ENCODE measurements at regions not wholly inside any gene's neighbourhood (a gene's known extent, or its start where the extent isn't known, plus 50 kb on each side); places are given as distances from the start of the nearest gene placed in this dataset.
"Not testable (repeated sequence)": the region's sequence is repeated elsewhere in the genome, so short reads cannot be mapped to it uniquely, and the experiment has no call there.

DNA sequence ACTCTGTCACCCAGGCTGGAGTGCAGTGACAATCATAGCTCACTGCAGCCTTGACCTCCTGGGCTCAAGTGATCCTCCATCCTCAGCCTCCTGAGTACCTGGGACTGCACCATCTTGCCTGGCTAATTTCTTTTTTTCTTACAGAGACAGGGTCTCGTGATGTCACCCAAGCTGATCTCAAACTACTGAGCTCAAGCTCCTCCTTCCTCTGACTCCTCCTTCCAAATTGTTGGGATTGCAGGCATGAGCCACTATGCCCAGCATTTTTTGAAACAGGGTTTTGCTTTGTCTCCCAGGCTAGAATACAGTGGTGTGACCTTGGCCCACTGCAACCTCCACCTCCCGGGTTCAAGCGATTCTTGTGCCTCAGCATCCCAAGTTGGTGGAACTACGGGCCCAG lies 358.3 kb upstream of the MTNR1B start:
- Mint-ChIP-seq H3K4me3 (no peak overlapping the region), H3K4me1 (no peaks in the 10 kb centered on the region), H3K27me3 (ENCODE audit: low read depth) (no peaks in the 10 kb centered on the region), H3K36me3 (ENCODE audit: insufficient read depth in 1 of 3, low read depth in 3 of 3) (no peaks in the 10 kb centered on the region), H3K27ac (peak overlapping the region in 1 of 3 experiments; percentile 68; a peak in 1 of 7 replicates), H3K9me3 (peaks cover 0 to under 1% of the 10 kb centered on the region in 2 experiments; a peak in 3 of 5 replicates)
- H3K18ac ChIP-seq (ENCODE audit: insufficient read length, low read depth, low read length) = no peak overlapping the region
- no peaks in the 10 kb centered on the region for H3K23me2 ChIP-seq (ENCODE audit: insufficient read length, low read depth, low read length, poor library complexity, severe bottlenecking)
- no peak overlapping the region for H4K8ac ChIP-seq (replicated peaks; ENCODE audit: insufficient read length, low read depth, low read length)
- TF ChIP-seq, protein P1, sequence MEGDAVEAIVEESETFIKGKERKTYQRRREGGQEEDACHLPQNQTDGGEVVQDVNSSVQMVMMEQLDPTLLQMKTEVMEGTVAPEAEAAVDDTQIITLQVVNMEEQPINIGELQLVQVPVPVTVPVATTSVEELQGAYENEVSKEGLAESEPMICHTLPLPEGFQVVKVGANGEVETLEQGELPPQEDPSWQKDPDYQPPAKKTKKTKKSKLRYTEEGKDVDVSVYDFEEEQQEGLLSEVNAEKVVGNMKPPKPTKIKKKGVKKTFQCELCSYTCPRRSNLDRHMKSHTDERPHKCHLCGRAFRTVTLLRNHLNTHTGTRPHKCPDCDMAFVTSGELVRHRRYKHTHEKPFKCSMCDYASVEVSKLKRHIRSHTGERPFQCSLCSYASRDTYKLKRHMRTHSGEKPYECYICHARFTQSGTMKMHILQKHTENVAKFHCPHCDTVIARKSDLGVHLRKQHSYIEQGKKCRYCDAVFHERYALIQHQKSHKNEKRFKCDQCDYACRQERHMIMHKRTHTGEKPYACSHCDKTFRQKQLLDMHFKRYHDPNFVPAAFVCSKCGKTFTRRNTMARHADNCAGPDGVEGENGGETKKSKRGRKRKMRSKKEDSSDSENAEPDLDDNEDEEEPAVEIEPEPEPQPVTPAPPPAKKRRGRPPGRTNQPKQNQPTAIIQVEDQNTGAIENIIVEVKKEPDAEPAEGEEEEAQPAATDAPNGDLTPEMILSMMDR (conservative IDR thresholded peaks at IDR 0.05) = no peak
- H3K4me1 ChIP-seq (ENCODE audit: insufficient read depth, low read length) = no peaks in the 10 kb centered on the region
- no peaks in the 10 kb centered on the region for H3K9me3 ChIP-seq (ENCODE audit: control insufficient read depth, low read depth, low read length)
- H3K27ac ChIP-seq (ENCODE audit: insufficient read length, low read depth, low read length) = no peak overlapping the region
- H4K91ac ChIP-seq (ENCODE audit: insufficient read length, low read depth, low read length) = no peak overlapping the region
- H4K5ac ChIP-seq (ENCODE audit: insufficient read length, low read depth, low read length) = no peak overlapping the region
- H3K4ac ChIP-seq (ENCODE audit: low read depth, low read length) = no peak overlapping the region
- no peak overlapping the region for H3T11ph ChIP-seq (ENCODE audit: low read length)
- H2BK20ac ChIP-seq (ENCODE audit: low read depth, low read length, poor library complexity, severe bottlenecking) = no peak overlapping the region
- H2BK5ac ChIP-seq (ENCODE audit: insufficient read length, low read length) = no peak overlapping the region
- no peak overlapping the region for H2AK5ac ChIP-seq (ENCODE audit: insufficient read length, low read length)
- H3K79me2 ChIP-seq (ENCODE audit: insufficient read depth, low read length) = no peaks in the 10 kb centered on the region
- H4K20me1 ChIP-seq (ENCODE audit: control insufficient read depth, insufficient read depth, insufficient read length) = no peaks in the 10 kb centered on the region
- no peak overlapping the region for H2BK120ac ChIP-seq (ENCODE audit: low read depth, low read length, poor library complexity, severe bottlenecking)
- no peak overlapping the region for H2AFZ ChIP-seq (ENCODE audit: low read length)
- no peak overlapping the region for H3K4me2 ChIP-seq (ENCODE audit: insufficient read depth, insufficient read length, low read length)
- H2BK12ac ChIP-seq (ENCODE audit: insufficient read length, low read depth, low read length) = no peak overlapping the region
- no peak overlapping the region for H3K56ac ChIP-seq (ENCODE audit: insufficient read length, low read depth, low read length)
- no peaks in the 10 kb centered on the region for H3K79me1 ChIP-seq (ENCODE audit: insufficient read depth, low read depth, low read length, poor library complexity, severe bottlenecking)
- no peak overlapping the region for H3K23ac ChIP-seq (ENCODE audit: insufficient read length, low read depth, low read length)
- H3K14ac ChIP-seq (ENCODE audit: insufficient read depth, low read length) = no peak overlapping the region
- no peak overlapping the region for H3K9ac ChIP-seq (ENCODE audit: extremely low read depth, insufficient read length, low read length)
- no CpG with 5 or more reads among the region's 4 CpGs for WGBS (ENCODE audit: extremely low coverage, insufficient read length, low lambda C conversion rate)
- H2BK15ac ChIP-seq (ENCODE audit: low read depth, low read length) = no peak overlapping the region
- H3K27me3 ChIP-seq (ENCODE audit: insufficient read depth, low read length) = no peaks in the 10 kb centered on the region
- DNase-seq = no peak

DNA sequence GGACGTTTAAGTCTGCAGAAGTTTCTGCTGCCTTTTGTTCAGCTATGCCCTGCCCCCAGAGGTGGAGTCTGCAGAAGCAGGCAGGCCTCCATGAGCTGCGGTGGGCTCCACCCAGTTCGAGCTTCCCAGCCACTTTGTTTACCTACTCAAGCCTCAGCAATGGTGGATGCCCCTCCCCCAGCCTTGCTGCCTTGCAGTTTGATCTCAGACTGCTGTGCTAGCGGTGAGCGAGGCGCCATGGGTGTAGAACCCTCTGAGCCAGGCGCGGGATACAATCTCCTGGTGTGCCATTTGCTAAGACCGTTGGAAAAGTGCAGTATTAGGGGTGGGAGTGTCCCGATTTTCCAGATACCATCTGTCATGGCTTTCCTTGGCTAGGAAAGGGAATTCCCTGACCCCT lies 351.4 kb upstream of the MTNR1B start:
- not testable (repeated sequence) for H3K9ac ChIP-seq (ENCODE audit: extremely low read depth, insufficient read length, low read length); H3K9me3 ChIP-seq (ENCODE audit: control insufficient read depth, low read depth, low read length); H4K5ac ChIP-seq (ENCODE audit: insufficient read length, low read depth, low read length); H3K4me1 Mint-ChIP-seq; H3K27me3 ChIP-seq (ENCODE audit: insufficient read depth, low read length); H2BK120ac ChIP-seq (ENCODE audit: low read depth, low read length, poor library complexity, severe bottlenecking); H2BK12ac ChIP-seq (ENCODE audit: insufficient read length, low read depth, low read length); H3K18ac ChIP-seq (ENCODE audit: insufficient read length, low read depth, low read length); H3K14ac ChIP-seq (ENCODE audit: insufficient read depth, low read length); H2BK5ac ChIP-seq (ENCODE audit: insufficient read length, low read length); H3K4me2 ChIP-seq (ENCODE audit: insufficient read depth, insufficient read length, low read length); H2BK15ac ChIP-seq (ENCODE audit: low read depth, low read length); H3K27ac ChIP-seq (ENCODE audit: insufficient read length, low read depth, low read length); DNase-seq; H2AK5ac ChIP-seq (ENCODE audit: insufficient read length, low read length); H4K8ac ChIP-seq (replicated peaks; ENCODE audit: insufficient read length, low read depth, low read length); H3K4me3 Mint-ChIP-seq; H3K27ac Mint-ChIP-seq; H3K79me1 ChIP-seq (ENCODE audit: insufficient read depth, low read depth, low read length, poor library complexity, severe bottlenecking); H3K79me2 ChIP-seq (ENCODE audit: insufficient read depth, low read length); H2AFZ ChIP-seq (ENCODE audit: low read length); H3K4me1 ChIP-seq (ENCODE audit: insufficient read depth, low read length); H4K20me1 ChIP-seq (ENCODE audit: control insufficient read depth, insufficient read depth, insufficient read length); H3K56ac ChIP-seq (ENCODE audit: insufficient read length, low read depth, low read length); H3T11ph ChIP-seq (ENCODE audit: low read length); H2BK20ac ChIP-seq (ENCODE audit: low read depth, low read length, poor library complexity, severe bottlenecking); H3K4ac ChIP-seq (ENCODE audit: low read depth, low read length); H3K23ac ChIP-seq (ENCODE audit: insufficient read length, low read depth, low read length); H4K91ac ChIP-seq (ENCODE audit: insufficient read length, low read depth, low read length); H3K23me2 ChIP-seq (ENCODE audit: insufficient read length, low read depth, low read length, poor library complexity, severe bottlenecking); H3K27me3 Mint-ChIP-seq (ENCODE audit: low read depth)
- Mint-ChIP-seq H3K36me3 (ENCODE audit: insufficient read depth in 1 of 3, low read depth in 3 of 3) (peaks cover 6 to 28% (median 14%) of the 10 kb centered on the region in 3 experiments), H3K9me3 (peaks cover 25 to 27% of the 10 kb centered on the region in 2 experiments)
- WGBS (ENCODE audit: extremely low coverage, insufficient read length, low lambda C conversion rate) = no CpG with 5 or more reads among the region's 10 CpGs
